ENCODE measurements at regions not wholly inside any gene's neighbourhood (a gene's known extent, or its start where the extent isn't known, plus 50 kb on each side); places are given as distances from the start of the nearest gene placed in this dataset.

DNA sequence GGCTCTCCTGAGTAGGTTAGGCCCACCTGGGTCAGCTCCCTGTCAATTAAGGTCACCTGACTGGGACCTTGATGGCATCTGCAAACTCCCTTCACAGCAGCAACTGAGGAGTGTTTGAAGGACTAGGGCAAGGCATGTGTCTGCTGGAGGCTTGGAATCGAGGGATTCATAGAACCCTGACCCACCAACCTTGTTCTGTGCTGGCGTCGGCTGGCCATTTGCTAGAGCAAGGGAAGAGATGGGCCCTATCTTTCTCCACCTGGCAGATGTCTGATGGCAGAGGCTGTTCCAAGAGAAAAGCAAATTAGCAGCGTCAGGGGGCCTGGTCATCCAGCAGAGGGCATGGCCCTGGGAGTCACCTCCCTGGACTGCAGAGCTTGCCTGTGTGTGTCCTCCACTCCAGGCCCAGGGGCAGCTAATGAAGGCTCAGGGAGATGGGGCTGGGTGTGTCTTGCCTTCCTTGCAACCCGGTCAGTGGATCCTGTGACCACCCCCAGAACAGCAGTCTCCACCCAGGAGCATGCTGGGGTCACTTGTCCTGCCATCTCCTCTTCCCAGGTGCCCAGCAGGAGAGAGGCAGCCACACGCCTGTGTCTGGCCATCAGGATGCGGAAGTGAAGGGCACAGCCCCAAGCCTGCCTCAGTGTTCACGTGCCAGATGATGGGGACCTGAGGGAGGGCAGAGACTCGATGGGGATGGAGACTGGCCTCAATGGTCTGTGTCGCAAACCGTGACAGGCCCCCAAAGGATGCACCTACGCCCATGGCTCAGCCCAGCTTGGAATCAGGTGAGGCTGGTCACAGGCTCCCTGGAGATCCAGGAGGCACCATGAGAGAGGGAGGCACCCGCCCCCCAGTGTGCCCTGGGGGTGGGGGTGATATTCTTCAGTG is 53.9 kb downstream of the BARX1 start:
- TF ChIP-seq, protein P1, sequence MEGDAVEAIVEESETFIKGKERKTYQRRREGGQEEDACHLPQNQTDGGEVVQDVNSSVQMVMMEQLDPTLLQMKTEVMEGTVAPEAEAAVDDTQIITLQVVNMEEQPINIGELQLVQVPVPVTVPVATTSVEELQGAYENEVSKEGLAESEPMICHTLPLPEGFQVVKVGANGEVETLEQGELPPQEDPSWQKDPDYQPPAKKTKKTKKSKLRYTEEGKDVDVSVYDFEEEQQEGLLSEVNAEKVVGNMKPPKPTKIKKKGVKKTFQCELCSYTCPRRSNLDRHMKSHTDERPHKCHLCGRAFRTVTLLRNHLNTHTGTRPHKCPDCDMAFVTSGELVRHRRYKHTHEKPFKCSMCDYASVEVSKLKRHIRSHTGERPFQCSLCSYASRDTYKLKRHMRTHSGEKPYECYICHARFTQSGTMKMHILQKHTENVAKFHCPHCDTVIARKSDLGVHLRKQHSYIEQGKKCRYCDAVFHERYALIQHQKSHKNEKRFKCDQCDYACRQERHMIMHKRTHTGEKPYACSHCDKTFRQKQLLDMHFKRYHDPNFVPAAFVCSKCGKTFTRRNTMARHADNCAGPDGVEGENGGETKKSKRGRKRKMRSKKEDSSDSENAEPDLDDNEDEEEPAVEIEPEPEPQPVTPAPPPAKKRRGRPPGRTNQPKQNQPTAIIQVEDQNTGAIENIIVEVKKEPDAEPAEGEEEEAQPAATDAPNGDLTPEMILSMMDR (IDR thresholded peaks at IDR 0.05), result no peak
- H3K36me3 Mint-ChIP-seq (ENCODE audit: unreplicated experiment), result no peaks in the 10 kb centered on the region
- H3K9me3 Mint-ChIP-seq (ENCODE audit: unreplicated experiment), result peaks cover 5% of the 10 kb centered on the region
- DNase-seq (ENCODE audit: extremely low spot score, unreplicated experiment), result peak; percentile 80
- H3K27ac Mint-ChIP-seq (ENCODE audit: unreplicated experiment), result no peak overlapping the region
- peaks cover under 1% of the 10 kb centered on the region for H3K27me3 Mint-ChIP-seq (ENCODE audit: unreplicated experiment)
- H3K4me1 Mint-ChIP-seq (ENCODE audit: unreplicated experiment), result no peaks in the 10 kb centered on the region
- no peak overlapping the region for H3K4me3 Mint-ChIP-seq (ENCODE audit: unreplicated experiment)

DNA sequence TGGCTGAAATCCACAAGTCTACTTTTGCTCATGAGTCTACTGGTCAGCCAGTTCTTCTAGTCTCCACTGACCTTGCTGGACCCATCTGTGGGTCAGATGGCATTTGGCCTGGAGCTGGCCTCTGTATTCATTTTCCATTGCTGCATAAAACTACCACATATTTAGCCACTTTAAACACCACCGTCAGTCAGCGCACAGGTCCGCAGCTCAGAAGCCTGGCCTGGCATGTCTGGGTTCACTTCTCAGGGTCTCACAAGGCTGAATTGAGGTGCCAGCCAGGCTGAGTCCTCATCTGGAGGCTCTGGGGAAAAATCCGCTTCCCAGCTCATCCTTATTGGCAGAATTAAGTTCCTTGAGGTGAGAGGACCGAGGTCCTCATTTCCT is 54.7 kb downstream of the BARX1 start:
- no peaks in the 10 kb centered on the region for H3K36me3 Mint-ChIP-seq (ENCODE audit: unreplicated experiment)
- no peaks in the 10 kb centered on the region for H3K4me1 Mint-ChIP-seq (ENCODE audit: unreplicated experiment)
- no peaks in the 10 kb centered on the region for H3K27me3 Mint-ChIP-seq (ENCODE audit: unreplicated experiment)
- no peak overlapping the region for H3K27ac Mint-ChIP-seq (ENCODE audit: unreplicated experiment)
- TF ChIP-seq, protein P1 (IDR thresholded peaks at IDR 0.05), result no peak
- peaks cover 5% of the 10 kb centered on the region for H3K9me3 Mint-ChIP-seq (ENCODE audit: unreplicated experiment)
- no peak overlapping the region for H3K4me3 Mint-ChIP-seq (ENCODE audit: unreplicated experiment)
- DNase-seq (ENCODE audit: extremely low spot score, unreplicated experiment), result no peak

DNA sequence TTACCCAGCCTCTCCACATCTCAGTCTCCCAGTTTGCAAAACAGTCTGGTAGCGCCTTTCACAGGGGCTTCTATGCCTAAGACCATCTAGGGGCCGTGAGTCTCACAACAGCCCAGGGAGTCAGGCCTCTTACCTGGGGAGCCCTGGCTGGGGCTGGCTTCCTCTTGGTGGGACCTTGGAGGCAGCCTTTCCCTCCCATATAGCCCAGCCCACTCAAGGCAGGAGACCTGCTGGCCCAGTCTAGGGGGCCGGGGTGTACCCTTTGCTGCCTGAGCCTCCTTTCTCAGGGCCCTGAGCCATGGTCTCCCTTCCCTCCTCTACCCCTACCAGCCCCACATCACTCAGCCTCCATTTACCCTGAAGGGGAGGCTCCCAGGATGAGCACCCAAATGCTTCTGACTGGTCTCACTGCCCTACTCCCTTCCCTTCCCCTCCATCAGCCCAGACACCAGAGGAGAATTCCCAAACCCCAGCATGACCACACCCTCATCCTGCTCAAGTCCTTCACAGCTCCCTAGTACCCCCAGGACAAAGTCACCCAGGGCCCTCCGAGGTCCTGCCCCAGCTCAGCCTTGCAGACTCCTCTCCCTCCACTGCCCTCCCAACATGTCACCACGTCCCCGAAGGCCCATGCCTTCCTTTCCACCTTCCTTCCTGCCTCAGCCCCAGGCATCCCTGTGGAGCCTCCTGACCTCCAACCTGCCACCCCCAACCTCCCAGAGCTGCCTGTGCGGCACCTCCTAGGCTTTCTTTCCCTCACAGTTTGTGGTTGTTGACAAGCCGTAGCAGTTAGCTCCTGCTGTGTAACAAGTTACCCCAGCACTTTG is 55.3 kb downstream of the BARX1 start:
- H3K4me1 Mint-ChIP-seq (ENCODE audit: unreplicated experiment), result no peaks in the 10 kb centered on the region
- no peaks in the 10 kb centered on the region for H3K36me3 Mint-ChIP-seq (ENCODE audit: unreplicated experiment)
- no peak overlapping the region for H3K4me3 Mint-ChIP-seq (ENCODE audit: unreplicated experiment)
- H3K27me3 Mint-ChIP-seq (ENCODE audit: unreplicated experiment), result no peaks in the 10 kb centered on the region
- DNase-seq (ENCODE audit: extremely low spot score, unreplicated experiment), result no peak
- peaks cover 5% of the 10 kb centered on the region for H3K9me3 Mint-ChIP-seq (ENCODE audit: unreplicated experiment)
- H3K27ac Mint-ChIP-seq (ENCODE audit: unreplicated experiment), result no peak overlapping the region
- TF ChIP-seq, protein P1 (IDR thresholded peaks at IDR 0.05), result no peak

DNA sequence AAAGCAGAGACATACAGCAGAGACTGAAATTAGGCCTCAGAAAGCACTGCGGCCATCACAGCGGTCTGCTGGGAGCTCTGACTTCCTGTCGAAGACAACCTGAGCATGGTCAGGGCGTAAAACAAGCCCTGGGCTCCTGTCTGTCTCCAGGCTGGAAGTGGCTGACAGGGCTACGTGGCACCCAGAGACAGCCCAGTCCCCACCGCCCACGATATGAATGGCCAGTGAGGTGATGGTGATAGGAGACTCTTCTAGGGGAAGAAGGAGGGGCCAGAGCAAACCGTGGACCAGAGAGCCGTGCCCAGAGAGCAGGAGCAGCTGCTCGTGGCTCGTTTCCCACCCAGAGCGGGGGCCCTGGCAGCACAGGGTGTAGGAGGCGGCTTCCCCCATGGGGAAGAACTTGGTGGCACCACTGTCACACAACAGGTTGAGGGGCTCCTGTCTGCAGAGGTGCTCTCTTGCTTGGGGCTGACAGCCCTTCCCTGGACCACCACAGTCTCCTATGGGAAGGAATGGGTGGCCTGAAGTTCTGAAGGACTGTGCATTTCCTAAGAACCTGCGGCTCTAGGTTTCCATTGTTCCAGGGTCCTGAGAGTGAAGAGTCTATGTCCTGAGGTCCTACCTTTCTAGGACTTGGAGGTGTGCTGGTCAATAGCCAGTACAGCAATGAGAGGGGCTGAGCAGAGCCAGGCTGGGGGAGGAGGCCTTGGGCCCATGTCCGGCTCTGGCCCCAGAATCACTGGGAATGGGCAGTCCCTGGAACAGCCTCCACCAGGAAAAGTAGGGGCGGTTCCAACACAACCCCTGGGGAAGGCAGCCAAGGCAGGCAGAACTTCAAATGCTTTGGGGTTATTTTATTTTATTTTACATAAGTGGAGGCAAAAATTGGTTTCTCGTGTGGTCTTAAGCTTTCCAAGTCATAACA is 56.4 kb downstream of the BARX1 start:
- Mint-ChIP-seq H3K9me3 (ENCODE audit: unreplicated experiment) (peaks cover 5% of the 10 kb centered on the region), H3K36me3 (ENCODE audit: unreplicated experiment) (no peaks in the 10 kb centered on the region), H3K4me3 (ENCODE audit: unreplicated experiment) (no peak overlapping the region), H3K27me3 (ENCODE audit: unreplicated experiment) (no peaks in the 10 kb centered on the region), H3K27ac (ENCODE audit: unreplicated experiment) (no peak overlapping the region), H3K4me1 (ENCODE audit: unreplicated experiment) (no peaks in the 10 kb centered on the region)
- DNase-seq (ENCODE audit: extremely low spot score, unreplicated experiment), result peak; percentile 75
- TF ChIP-seq, protein P1 (IDR thresholded peaks at IDR 0.05), result no peak

Data from osteocyte (in vitro differentiated cells).